22Rv1 (cell line): ENCODE measurements at regions not wholly inside any gene's neighbourhood (a gene's known extent, or its start where the extent isn't known, plus 50 kb on each side); places are given as distances from the start of the nearest gene placed in this dataset.
"Not testable (repeated sequence)": the region's sequence is repeated elsewhere in the genome, so short reads cannot be mapped to it uniquely, and the experiment has no call there.

ENCODE experiments used
- CTCF ChIP-seq: fragments of 450-650 bp; IDR thresholded peaks from 2 replicates; pipeline ENCODE4 v1.5.1; 2017; ENCODE audit warnings: mild to moderate bottlenecking
- ZFX ChIP-seq: fragments of 450-650 bp; IDR thresholded peaks from 2 replicates; pipeline ENCODE4 v1.6.1; 2017; ENCODE audit warnings: antibody characterized with exemption, borderline replicate concordance

DNA sequence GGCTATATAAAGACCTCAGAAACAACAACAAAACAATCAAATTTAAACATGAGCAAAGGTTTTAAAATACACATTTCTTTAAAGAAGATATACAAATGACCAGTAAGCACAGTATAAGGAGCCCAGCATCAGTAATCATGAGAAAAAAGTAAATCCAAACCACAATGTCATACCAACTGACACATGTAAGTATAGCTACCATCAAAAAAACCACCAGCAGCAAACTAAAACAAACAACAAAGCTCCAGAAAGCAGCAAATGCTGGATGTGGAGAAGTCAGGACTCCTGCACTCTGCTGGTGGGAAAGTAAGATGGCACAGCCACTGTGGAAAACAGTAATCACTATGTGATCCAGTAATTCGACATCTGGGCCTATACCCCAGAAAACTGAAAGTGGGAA is 368.5 kb downstream of the CDY2B start:
- not testable (repeated sequence) for TF ChIP-seq CTCF, ZFX
